HG03066 (cell line): ENCODE measurements at regions not wholly inside any gene's neighbourhood (a gene's known extent, or its start where the extent isn't known, plus 50 kb on each side); places are given as distances from the start of the nearest gene placed in this dataset.

Source experiments
- ATAC-seq: cut with Tn5 transposase; IDR thresholded peaks from one replicate; pipeline ENCODE4 v1.9.1; 2021; ENCODE audit warnings: low read depth; ENCODE audit not compliant: unreplicated experiment

GRCh38 chr5:166412191-166412590, 1879.3 kb upstream of the WWC1 start:
- no peak for ATAC-seq

GRCh38 chr5:166427211-166427610, 1864.2 kb upstream of the WWC1 start:
- ATAC-seq, result no peak

GRCh38 chr5:166428264-166428803, 1863.1 kb upstream of the WWC1 start:
- no peak for ATAC-seq

GRCh38 chr5:166430491-166431319, 1860.7 kb upstream of the WWC1 start:
- ATAC-seq, result no peak

- no peak for ATAC-seq
Measured at GRCh38 chr5:166431456-166431855, 1860.0 kb upstream of the WWC1 start.

- no peak for ATAC-seq
Measured at GRCh38 chr5:166433679-166434078, 1857.8 kb upstream of the WWC1 start.

- no peak for ATAC-seq
Measured at GRCh38 chr5:166436872-166437271, 1854.6 kb upstream of the WWC1 start.

- ATAC-seq, result no peak
Measured at GRCh38 chr5:166486348-166486747, 1805.1 kb upstream of the WWC1 start.

- ATAC-seq, result no peak
Measured at GRCh38 chr5:166488560-166488959, 1802.9 kb upstream of the WWC1 start.

- ATAC-seq, result no peak
Measured at GRCh38 chr5:166493040-166493439, 1798.4 kb upstream of the WWC1 start.

GRCh38 chr5:166493612-166494011, 1797.8 kb upstream of the WWC1 start:
- no peak for ATAC-seq

GRCh38 chr5:166497496-166498104, 1793.8 kb upstream of the WWC1 start:
- no peak for ATAC-seq

- ATAC-seq, result no peak
Measured at GRCh38 chr5:166499447-166500240, 1791.8 kb upstream of the WWC1 start.

GRCh38 chr5:166503506-166503905, 1787.9 kb upstream of the WWC1 start:
- no peak for ATAC-seq

- no peak for ATAC-seq
Measured at GRCh38 chr5:166505067-166505466, 1786.4 kb upstream of the WWC1 start.

- ATAC-seq, result no peak
Measured at GRCh38 chr5:166505544-166505943, 1785.9 kb upstream of the WWC1 start.

- ATAC-seq, result no peak
Measured at GRCh38 chr5:166507810-166508425, 1783.5 kb upstream of the WWC1 start.

GRCh38 chr5:166509085-166509484, 1782.4 kb upstream of the WWC1 start:
- no peak for ATAC-seq

GRCh38 chr5:166517976-166518375, 1773.5 kb upstream of the WWC1 start:
- ATAC-seq, result no peak

- no peak for ATAC-seq
Measured at GRCh38 chr5:166523206-166523605, 1768.2 kb upstream of the WWC1 start.

- no peak for ATAC-seq
Measured at GRCh38 chr5:166529200-166529599, 1762.2 kb upstream of the WWC1 start.
